HEK293T (cell line): ENCODE measurements at regions not wholly inside any gene's neighbourhood (a gene's known extent, or its start where the extent isn't known, plus 50 kb on each side); places are given as distances from the start of the nearest gene placed in this dataset.

Experiments used
- CTCF ChIA-PET: fragments of 350-600 bp; formaldehyde crosslinking; extraction: SDS; loops from one replicate; lab custom pipeline; 2021; ENCODE audit warnings: antibody characterized with exemption, inconsistent platforms; lab: Yijun Ruan, JAX
- POLR2A ChIA-PET: fragments of 350-600 bp; formaldehyde crosslinking; extraction: SDS; loops from one replicate; lab custom pipeline; 2020; ENCODE audit warnings: antibody characterized with exemption, inconsistent platforms; lab: Yijun Ruan, JAX
- DNase-seq: peaks from one replicate; pipeline ENCODE4 v3.0.0; 2012; ENCODE audit warnings: mixed read lengths; ENCODE audit errors: extremely low spot score
- ARNT ChIP-seq: fragments of 450-650 bp; IDR thresholded peaks from 2 replicates; pipeline ENCODE4 v1.6.1; 2017; ENCODE audit warnings: mild to moderate bottlenecking
- BHLHE40 ChIP-seq: fragments of 450-650 bp; IDR thresholded peaks from 2 replicates; pipeline ENCODE4 v1.6.1; 2016; ENCODE audit warnings: mild to moderate bottlenecking, moderate library complexity, borderline replicate concordance
- CTBP1 ChIP-seq: fragments of 450-650 bp; IDR thresholded peaks from 2 replicates; pipeline ENCODE4 v1.6.1; 2016; ENCODE audit warnings: borderline replicate concordance
- ELF4 ChIP-seq: fragments of 450-650 bp; IDR thresholded peaks from 2 replicates; pipeline ENCODE4 v1.6.1; 2017; ENCODE audit warnings: antibody characterized with exemption
- FOXA1 ChIP-seq: fragments of 450-650 bp; IDR thresholded peaks from 2 replicates; pipeline ENCODE4 v1.6.1; 2016; ENCODE audit warnings: mild to moderate bottlenecking
- FOXK2 ChIP-seq: fragments of 450-650 bp; IDR thresholded peaks from 2 replicates; pipeline ENCODE4 v1.6.1; 2016; ENCODE audit warnings: mild to moderate bottlenecking
- FOXM1 ChIP-seq: fragments of 450-650 bp; IDR thresholded peaks from 2 replicates; pipeline ENCODE4 v1.6.1; 2017; ENCODE audit warnings: mild to moderate bottlenecking, borderline replicate concordance
- HDGF ChIP-seq: fragments of 450-650 bp; IDR thresholded peaks from 2 replicates; pipeline ENCODE4 v1.6.1; 2017; ENCODE audit warnings: antibody characterized with exemption, borderline replicate concordance
- L3MBTL2 ChIP-seq: fragments of 450-650 bp; conservative IDR thresholded peaks from 2 replicates; pipeline ENCODE4 v1.6.1; 2016; ENCODE audit warnings: mild to moderate bottlenecking
- LEF1 ChIP-seq: fragments of 450-650 bp; IDR thresholded peaks from 2 replicates; pipeline ENCODE4 v1.6.1; 2017; ENCODE audit warnings: mild to moderate bottlenecking, borderline replicate concordance
- NFRKB ChIP-seq: fragments of 450-650 bp; IDR thresholded peaks from 2 replicates; pipeline ENCODE4 v1.6.1; 2016; ENCODE audit warnings: mild to moderate bottlenecking, moderate library complexity
- PKNOX1 ChIP-seq: fragments of 450-650 bp; IDR thresholded peaks from 2 replicates; pipeline ENCODE4 v1.6.1; 2016
- SP1 ChIP-seq: fragments of 450-650 bp; IDR thresholded peaks from 2 replicates; pipeline ENCODE4 v1.6.1; 2017
- SUZ12 ChIP-seq: fragments of 450-650 bp; IDR thresholded peaks from 2 replicates; pipeline ENCODE4 v1.6.1; 2016; ENCODE audit warnings: mild to moderate bottlenecking
- TARDBP ChIP-seq: fragments of 450-650 bp; IDR thresholded peaks from 2 replicates; pipeline ENCODE4 v1.6.1; 2016
- ZNF384 ChIP-seq: fragments of 450-650 bp; IDR thresholded peaks from 2 replicates; pipeline ENCODE4 v1.6.1; 2016

DNA sequence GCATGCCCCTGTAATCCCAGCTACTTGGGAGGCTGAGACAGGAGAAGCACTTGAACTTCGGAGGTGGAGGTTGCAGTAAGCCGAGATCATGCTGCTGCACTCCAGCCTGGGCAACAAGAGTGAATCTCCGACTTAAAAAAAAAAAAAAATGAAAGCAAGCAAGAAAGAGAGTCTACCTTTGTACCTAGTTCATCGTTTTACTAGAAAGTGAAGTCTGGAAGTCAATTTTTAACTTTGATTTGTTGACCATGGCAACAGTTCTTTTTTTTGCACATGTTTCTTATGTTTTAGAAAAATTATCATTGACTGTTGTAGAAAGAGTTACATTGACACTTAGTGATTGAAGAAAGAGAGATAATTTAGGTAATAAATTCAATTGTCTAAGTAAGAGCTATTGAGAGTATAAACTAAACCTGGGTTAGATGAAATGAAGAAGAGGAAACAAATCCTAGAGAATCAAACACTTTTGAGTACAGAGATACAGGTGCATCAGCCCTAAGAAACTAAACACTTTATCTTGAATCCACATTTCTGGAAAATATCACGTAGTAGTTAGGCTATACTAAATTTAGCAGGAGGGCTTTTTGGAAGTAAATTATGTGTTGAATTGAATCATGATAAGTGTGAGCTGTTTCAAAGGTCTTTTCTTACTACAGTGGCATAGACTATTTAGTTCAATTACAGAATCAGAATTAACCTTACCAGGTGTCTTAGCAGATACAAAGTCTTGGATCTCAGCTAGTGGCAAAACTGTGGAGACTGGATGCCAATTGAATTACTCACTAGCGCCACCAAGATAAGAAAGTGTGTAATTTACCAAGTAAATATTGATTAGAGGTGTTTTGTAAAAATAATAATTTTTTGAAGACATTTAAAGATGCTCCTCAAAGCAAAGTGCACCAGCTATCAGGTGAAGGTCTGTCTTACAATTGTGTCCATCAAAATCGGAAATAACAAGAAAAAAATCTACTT is 303.4 kb upstream of the NRXN1 start:
- POLR2A ChIA-PET, result no interaction called here
- DNase-seq, result no peak
- no peak for TF ChIP-seq NFRKB
- TF ChIP-seq CTBP1, result no peak
- TF ChIP-seq TARDBP, result no peak
- no peak for TF ChIP-seq FOXM1
- TF ChIP-seq BHLHE40, result no peak
- no peak for TF ChIP-seq FOXK2
- no peak for TF ChIP-seq LEF1
- TF ChIP-seq HDGF, result no peak
- CTCF ChIA-PET, result no interaction called here

- no peak for TF ChIP-seq FOXA1
- TF ChIP-seq PKNOX1, result no peak
- no peak for TF ChIP-seq ZNF384
- TF ChIP-seq L3MBTL2, result no peak
- no peak for TF ChIP-seq ARNT
- TF ChIP-seq ELF4, result no peak
- no peak for TF ChIP-seq FOXK2
- no peak for TF ChIP-seq NFRKB
- TF ChIP-seq SUZ12, result no peak
- TF ChIP-seq HDGF, result no peak
- no peak for TF ChIP-seq CTBP1
- no peak for TF ChIP-seq BHLHE40
- TF ChIP-seq SP1, result no peak
- no peak for TF ChIP-seq FOXM1
- CTCF ChIA-PET, result no interaction called here
- DNase-seq, result no peak
- POLR2A ChIA-PET, result no interaction called here
These were observed 297.6 kb upstream of the NRXN1 start for GRCh38 chr2:51329512-51329911.

DNA sequence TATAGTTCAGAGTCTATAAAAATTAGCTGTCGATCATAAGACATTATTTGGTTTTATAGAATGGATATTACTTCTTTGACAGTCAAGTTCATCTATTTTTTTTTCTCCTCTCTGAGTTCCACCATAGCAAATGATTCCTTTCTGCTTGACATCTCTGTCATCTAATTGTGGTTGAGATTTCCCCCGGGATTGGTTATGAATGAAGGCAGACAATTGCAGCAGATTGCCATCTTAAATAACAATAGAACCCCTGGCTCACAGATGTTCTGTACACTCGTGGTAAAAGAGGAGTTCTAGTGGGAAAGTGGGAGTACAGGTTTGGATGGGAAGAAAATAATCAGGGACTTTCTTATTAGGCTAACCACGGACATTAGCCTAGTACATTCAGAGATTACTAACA is 292.1 kb upstream of the NRXN1 start:
- POLR2A ChIA-PET, result no interaction called here
- no peak for TF ChIP-seq ZNF384
- CTCF ChIA-PET, result no interaction called here
- no peak for DNase-seq

- ChIA-PET POLR2A (no interaction called here), CTCF (no interaction called here)
- TF ChIP-seq PKNOX1 (no peak), FOXM1 (no peak), FOXK2 (no peak), ARNT (no peak), FOXA1 (no peak), ELF4 (no peak), HDGF (no peak), NFRKB (no peak)
- no peak for DNase-seq
These were observed 290.7 kb upstream of the NRXN1 start for GRCh38 chr2:51322613-51323012.

DNA sequence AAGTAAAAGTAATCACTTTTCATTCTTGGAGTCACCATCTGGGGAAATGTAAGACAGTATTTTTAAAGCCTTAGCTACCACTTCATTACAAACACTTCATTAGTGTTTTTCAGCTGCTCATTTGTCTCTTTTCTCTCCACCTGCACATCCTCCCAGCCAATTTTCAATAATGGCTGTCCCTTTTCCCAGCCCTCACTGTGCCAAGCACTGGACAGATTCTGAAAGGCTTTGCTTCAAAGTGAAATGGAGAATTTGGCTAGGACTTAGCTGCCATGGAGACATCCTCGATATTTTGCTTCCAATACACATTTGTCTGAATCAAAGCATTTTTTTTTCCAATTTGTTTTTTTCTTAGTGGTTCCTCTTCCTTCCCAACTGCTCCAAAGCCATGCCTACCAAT is 272.4 kb upstream of the NRXN1 start:
- no peak for TF ChIP-seq ZNF384
- TF ChIP-seq BHLHE40, result no peak
- no peak for TF ChIP-seq SUZ12
- no peak for TF ChIP-seq FOXA1
- no peak for TF ChIP-seq SP1
- TF ChIP-seq TARDBP, result no peak
- TF ChIP-seq L3MBTL2, result no peak
- TF ChIP-seq NFRKB, result no peak
- TF ChIP-seq ELF4, result no peak
- TF ChIP-seq ARNT, result no peak
- no peak for TF ChIP-seq HDGF
- TF ChIP-seq FOXM1, result no peak
- TF ChIP-seq PKNOX1, result no peak
- no peak for TF ChIP-seq LEF1
- no peak for TF ChIP-seq FOXK2
- TF ChIP-seq CTBP1, result no peak
- no peak for DNase-seq
- CTCF ChIA-PET, result no interaction called here
- POLR2A ChIA-PET, result no interaction called here

GRCh38 chr2:51301381-51301780 is 269.4 kb upstream of the NRXN1 start:
- DNase-seq, result no peak
- no peak for TF ChIP-seq L3MBTL2
- no peak for TF ChIP-seq CTBP1
- no peak for TF ChIP-seq BHLHE40
- TF ChIP-seq LEF1, result no peak
- no peak for TF ChIP-seq FOXK2
- TF ChIP-seq ELF4, result no peak
- no peak for TF ChIP-seq TARDBP
- no peak for TF ChIP-seq PKNOX1
- TF ChIP-seq NFRKB, result no peak
- ChIA-PET CTCF (no interaction called here), POLR2A (no interaction called here)
